Ishikawa (cell line): ENCODE measurements at regions not wholly inside any gene's neighbourhood (a gene's known extent, or its start where the extent isn't known, plus 50 kb on each side); places are given as distances from the start of the nearest gene placed in this dataset.

Experiments
- CEBPB ChIP-seq: IDR thresholded peaks from 2 replicates; pipeline ENCODE4 v1.6.1; 2012
- EGR1 ChIP-seq: IDR thresholded peaks from 2 replicates; pipeline ENCODE4 v1.6.1; 2012
- EP300 ChIP-seq: IDR thresholded peaks from 2 replicates; pipeline ENCODE4 v1.6.1; 2012; ENCODE audit warnings: borderline replicate concordance
- NFIC ChIP-seq: IDR thresholded peaks from 2 replicates; pipeline ENCODE4 v1.6.1; 2012
- TAF1 ChIP-seq: IDR thresholded peaks from 2 replicates; pipeline ENCODE4 v1.6.1; 2012; ENCODE audit warnings: low read depth, mild to moderate bottlenecking
- TEAD4 ChIP-seq: IDR thresholded peaks from 2 replicates; pipeline ENCODE4 v1.6.1; 2012
- TF ChIP-seq, protein P1 (sequence below): IDR thresholded peaks from 2 replicates; pipeline ENCODE4 v1.6.1; 2012; ENCODE audit warnings: low read depth, mild to moderate bottlenecking
- TF ChIP-seq, protein P2 (sequence below): IDR thresholded peaks from 2 replicates; pipeline ENCODE4 v1.6.1; 2012

- no peak for TF ChIP-seq CEBPB
- TF ChIP-seq TEAD4 = no peak
- no peak for TF ChIP-seq NFIC
- no peak for TF ChIP-seq TAF1
- TF ChIP-seq, protein P1, sequence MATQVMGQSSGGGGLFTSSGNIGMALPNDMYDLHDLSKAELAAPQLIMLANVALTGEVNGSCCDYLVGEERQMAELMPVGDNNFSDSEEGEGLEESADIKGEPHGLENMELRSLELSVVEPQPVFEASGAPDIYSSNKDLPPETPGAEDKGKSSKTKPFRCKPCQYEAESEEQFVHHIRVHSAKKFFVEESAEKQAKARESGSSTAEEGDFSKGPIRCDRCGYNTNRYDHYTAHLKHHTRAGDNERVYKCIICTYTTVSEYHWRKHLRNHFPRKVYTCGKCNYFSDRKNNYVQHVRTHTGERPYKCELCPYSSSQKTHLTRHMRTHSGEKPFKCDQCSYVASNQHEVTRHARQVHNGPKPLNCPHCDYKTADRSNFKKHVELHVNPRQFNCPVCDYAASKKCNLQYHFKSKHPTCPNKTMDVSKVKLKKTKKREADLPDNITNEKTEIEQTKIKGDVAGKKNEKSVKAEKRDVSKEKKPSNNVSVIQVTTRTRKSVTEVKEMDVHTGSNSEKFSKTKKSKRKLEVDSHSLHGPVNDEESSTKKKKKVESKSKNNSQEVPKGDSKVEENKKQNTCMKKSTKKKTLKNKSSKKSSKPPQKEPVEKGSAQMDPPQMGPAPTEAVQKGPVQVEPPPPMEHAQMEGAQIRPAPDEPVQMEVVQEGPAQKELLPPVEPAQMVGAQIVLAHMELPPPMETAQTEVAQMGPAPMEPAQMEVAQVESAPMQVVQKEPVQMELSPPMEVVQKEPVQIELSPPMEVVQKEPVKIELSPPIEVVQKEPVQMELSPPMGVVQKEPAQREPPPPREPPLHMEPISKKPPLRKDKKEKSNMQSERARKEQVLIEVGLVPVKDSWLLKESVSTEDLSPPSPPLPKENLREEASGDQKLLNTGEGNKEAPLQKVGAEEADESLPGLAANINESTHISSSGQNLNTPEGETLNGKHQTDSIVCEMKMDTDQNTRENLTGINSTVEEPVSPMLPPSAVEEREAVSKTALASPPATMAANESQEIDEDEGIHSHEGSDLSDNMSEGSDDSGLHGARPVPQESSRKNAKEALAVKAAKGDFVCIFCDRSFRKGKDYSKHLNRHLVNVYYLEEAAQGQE = no peak
- TF ChIP-seq EGR1 = no peak
- TF ChIP-seq, protein P2, sequence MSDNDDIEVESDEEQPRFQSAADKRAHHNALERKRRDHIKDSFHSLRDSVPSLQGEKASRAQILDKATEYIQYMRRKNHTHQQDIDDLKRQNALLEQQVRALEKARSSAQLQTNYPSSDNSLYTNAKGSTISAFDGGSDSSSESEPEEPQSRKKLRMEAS = no peak
- no peak for TF ChIP-seq EP300
Measured at GRCh38 chr14:56989359-56989758, 179.1 kb upstream of the OTX2 start.
